H9 (cell line): ENCODE measurements at regions not wholly inside any gene's neighbourhood (a gene's known extent, or its start where the extent isn't known, plus 50 kb on each side); places are given as distances from the start of the nearest gene placed in this dataset.

Experiments used
- DNase-seq: peaks from one replicate; pipeline ENCODE4 v3.0.0-alpha.2; 2017
- H2AFZ ChIP-seq: one replicate; pipeline ENCODE4 v1.6.1; 2013; ENCODE audit warnings: mild to moderate bottlenecking, low read length, control low read depth, moderate library complexity
- H2AK5ac ChIP-seq: 2 replicates; pipeline ENCODE4 v1.6.1; 2013; ENCODE audit warnings: low read length, control low read depth, mixed read lengths; ENCODE audit not compliant: insufficient read length
- H2BK120ac ChIP-seq: one replicate; pipeline ENCODE4 v1.6.1; 2013; ENCODE audit warnings: low read depth, mild to moderate bottlenecking, low read length, control low read depth, inconsistent platforms; ENCODE audit not compliant: poor library complexity, severe bottlenecking
- H2BK12ac ChIP-seq: 2 replicates; pipeline ENCODE4 v1.6.1; 2013; ENCODE audit warnings: low read length, control low read depth, mixed read lengths, low read depth; ENCODE audit not compliant: insufficient read length
- H2BK15ac ChIP-seq: 2 replicates; pipeline ENCODE4 v1.6.1; 2013; ENCODE audit warnings: low read depth, low read length, control low read depth
- H2BK20ac ChIP-seq: one replicate; pipeline ENCODE4 v1.6.1; 2013; ENCODE audit warnings: low read depth, mild to moderate bottlenecking, low read length, control low read depth, inconsistent platforms; ENCODE audit not compliant: poor library complexity, severe bottlenecking
- H2BK5ac ChIP-seq: 2 replicates; pipeline ENCODE4 v1.6.1; 2013; ENCODE audit warnings: low read length, control low read depth, mixed read lengths; ENCODE audit not compliant: insufficient read length
- H3K14ac ChIP-seq: 2 replicates; pipeline ENCODE4 v1.6.1; 2013; ENCODE audit warnings: low read length, control low read depth; ENCODE audit not compliant: insufficient read depth
- H3K18ac ChIP-seq: 2 replicates; pipeline ENCODE4 v1.6.1; 2013; ENCODE audit warnings: low read depth, mild to moderate bottlenecking, mixed read lengths, low read length, control low read depth; ENCODE audit not compliant: insufficient read length
- H3K23ac ChIP-seq: 2 replicates; pipeline ENCODE4 v1.6.1; 2013; ENCODE audit warnings: low read length, control low read depth, mixed read lengths, low read depth; ENCODE audit not compliant: insufficient read length
- H3K23me2 ChIP-seq: 2 replicates; pipeline ENCODE4 v1.6.1; 2013; ENCODE audit warnings: low read depth, mild to moderate bottlenecking, mixed read lengths, low read length, control low read depth; ENCODE audit not compliant: insufficient read length, poor library complexity, severe bottlenecking
- H3K27ac ChIP-seq: 2 replicates; pipeline ENCODE4 v1.5.1; 2013; ENCODE audit warnings: low read length, control low read depth, mixed read lengths, low read depth; ENCODE audit not compliant: insufficient read length
- H3K27me3 ChIP-seq: 2 replicates; pipeline ENCODE4 v1.6.1; 2013; ENCODE audit warnings: low read length, control low read depth, inconsistent platforms; ENCODE audit not compliant: insufficient read depth
- H3K4ac ChIP-seq: 2 replicates; pipeline ENCODE4 v1.6.1; 2013; ENCODE audit warnings: low read depth, mild to moderate bottlenecking, control low read depth, inconsistent platforms, low read length, moderate library complexity
- H3K4me1 ChIP-seq: 2 replicates; pipeline ENCODE4 v1.6.1; 2013; ENCODE audit warnings: low read length, control low read depth, inconsistent platforms; ENCODE audit not compliant: insufficient read depth
- H3K4me2 ChIP-seq: 2 replicates; pipeline ENCODE4 v1.6.1; 2013; ENCODE audit warnings: low read length, control low read depth, mixed read lengths; ENCODE audit not compliant: insufficient read length, insufficient read depth
- H3K56ac ChIP-seq: 2 replicates; pipeline ENCODE4 v1.6.1; 2013; ENCODE audit warnings: low read depth, mild to moderate bottlenecking, mixed read lengths, low read length, control low read depth; ENCODE audit not compliant: insufficient read length
- H3K79me1 ChIP-seq: 2 replicates; pipeline ENCODE4 v1.6.1; 2013; ENCODE audit warnings: low read depth, mild to moderate bottlenecking, moderate library complexity, low read length, control low read depth, inconsistent platforms; ENCODE audit not compliant: insufficient read depth, poor library complexity, severe bottlenecking
- H3K79me2 ChIP-seq: 2 replicates; pipeline ENCODE4 v1.6.1; 2013; ENCODE audit warnings: low read length, control low read depth, inconsistent platforms; ENCODE audit not compliant: insufficient read depth
- H3K9ac ChIP-seq: 2 replicates; pipeline ENCODE4 v1.6.1; 2013; ENCODE audit warnings: low read length, control low read depth, mixed read lengths; ENCODE audit not compliant: insufficient read length; ENCODE audit errors: extremely low read depth
- H3K9me3 ChIP-seq: one replicate; pipeline ENCODE4 v1.6.1; 2013; ENCODE audit warnings: low read depth, low read length, inconsistent platforms; ENCODE audit not compliant: control insufficient read depth
- H3T11ph ChIP-seq: one replicate; pipeline ENCODE4 v1.6.1; 2013; ENCODE audit warnings: mild to moderate bottlenecking, low read length, control low read depth, inconsistent platforms
- H4K20me1 ChIP-seq: one replicate; pipeline ENCODE4 v1.6.1; 2013; ENCODE audit not compliant: control insufficient read depth, insufficient read length, insufficient read depth
- H4K5ac ChIP-seq: 2 replicates; pipeline ENCODE4 v1.6.1; 2013; ENCODE audit warnings: low read depth, mild to moderate bottlenecking, mixed read lengths, low read length, control low read depth; ENCODE audit not compliant: insufficient read length
- H4K8ac ChIP-seq: replicated peaks from 2 replicates; pipeline ENCODE4 v1.6.1; 2013; ENCODE audit warnings: low read length, control low read depth, mixed read lengths, low read depth; ENCODE audit not compliant: insufficient read length
- H4K91ac ChIP-seq: 2 replicates; pipeline ENCODE4 v1.6.1; 2013; ENCODE audit warnings: low read depth, mild to moderate bottlenecking, moderate library complexity, mixed read lengths, low read length, control low read depth; ENCODE audit not compliant: insufficient read length
- H3K27ac Mint-ChIP-seq, 3 experiments: 2 replicates in 2 of 3; 3 replicates in 1 of 3; pipeline ENCODE4 v1.8.0; 2020 to 2021; ENCODE audit warnings: mixed read lengths in 3 of 3, mild to moderate bottlenecking in 1 of 3, moderate library complexity in 1 of 3
- H3K27me3 Mint-ChIP-seq: 2 replicates; pipeline ENCODE4 v1.8.0; 2021; ENCODE audit warnings: low read depth, mild to moderate bottlenecking, moderate library complexity, mixed read lengths
- H3K36me3 Mint-ChIP-seq, 3 experiments: 2 replicates in 2 of 3; 3 replicates in 1 of 3; pipeline ENCODE4 v1.8.0; 2020 to 2021; ENCODE audit warnings: low read depth in 3 of 3, mixed read lengths in 3 of 3; ENCODE audit not compliant: insufficient read depth in 1 of 3
- H3K4me1 Mint-ChIP-seq, 2 experiments: 2 replicates each; pipeline ENCODE4 v1.8.0; 2020; ENCODE audit warnings: mixed read lengths in 2 of 2
- H3K4me3 Mint-ChIP-seq, 2 experiments: 2 replicates in 1 of 2; 3 replicates in 1 of 2; pipeline ENCODE4 v1.8.0; 2020 to 2021; ENCODE audit warnings: mild to moderate bottlenecking in 2 of 2, mixed read lengths in 2 of 2, moderate library complexity in 1 of 2
- H3K9me3 Mint-ChIP-seq, 2 experiments: 2 replicates in 1 of 2; 3 replicates in 1 of 2; pipeline ENCODE4 v1.8.0; 2020; ENCODE audit warnings: mild to moderate bottlenecking in 2 of 2, mixed read lengths in 2 of 2, moderate library complexity in 1 of 2
- WGBS: extraction: QIAGEN DNeasy Blood & Tissue Kit; methylation state at CpG from one replicate; pipeline ENCODE4 v1.1.7; 2013; ENCODE audit warnings: missing lambda C conversion rate, low lambda C conversion rate, mixed read lengths; ENCODE audit not compliant: insufficient read length; ENCODE audit errors: extremely low coverage; 5-methylcytosine and 5-hydroxymethylcytosine counted together
- TF ChIP-seq, protein P1 (sequence below): fragments of 200-600 bp; sonication (generic); conservative IDR thresholded peaks from 3 replicates; pipeline ENCODE4 v1.8.0; 2021; ENCODE audit warnings: antibody characterized with exemption, mild to moderate bottlenecking

DNA sequence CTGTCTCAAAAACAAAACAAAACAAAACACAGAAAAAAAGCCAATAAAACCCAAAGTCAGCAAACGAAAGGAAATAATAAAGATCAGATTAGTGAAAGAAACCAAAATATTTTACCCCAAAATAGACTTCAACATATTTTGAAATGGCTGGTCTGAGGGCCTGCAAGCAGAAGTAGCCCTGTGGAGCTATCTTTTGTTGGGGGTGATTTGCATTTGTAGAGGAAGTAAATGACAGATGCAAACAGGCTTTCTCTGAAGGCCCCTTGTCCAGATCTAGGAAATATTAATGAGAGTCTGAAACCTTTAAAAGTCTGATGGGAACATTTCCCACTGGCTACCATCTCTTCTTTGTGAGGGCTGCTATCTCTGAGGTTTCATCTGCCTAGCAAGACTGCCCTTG is 74.0 kb downstream of the GCNT4 start:
- H3K4ac ChIP-seq = no peak overlapping the region
- peaks cover 5 to 8% (median 6%) of the 10 kb centered on the region in 3 experiments; a peak in 5 of 7 replicates for H3K36me3 Mint-ChIP-seq
- H3K14ac ChIP-seq = no peak overlapping the region
- no peak overlapping the region for H3K4me2 ChIP-seq
- H2BK12ac ChIP-seq = no peak overlapping the region
- no peak overlapping the region for H2BK15ac ChIP-seq
- H3K27ac Mint-ChIP-seq = no peak overlapping the region
- H2AFZ ChIP-seq = no peak overlapping the region
- H3K79me2 ChIP-seq = no peaks in the 10 kb centered on the region
- H4K20me1 ChIP-seq = no peaks in the 10 kb centered on the region
- H3K23me2 ChIP-seq = no peaks in the 10 kb centered on the region
- no peak overlapping the region for H4K5ac ChIP-seq
- H3K4me1 Mint-ChIP-seq = peaks cover 14 to 24% of the 10 kb centered on the region in 2 experiments
- DNase-seq = no peak
- H2BK20ac ChIP-seq = no peak overlapping the region
- no peak overlapping the region for H4K8ac ChIP-seq
- H3K79me1 ChIP-seq = no peaks in the 10 kb centered on the region
- no peak overlapping the region for H3T11ph ChIP-seq
- H3K9ac ChIP-seq = no peak overlapping the region
- H3K27me3 ChIP-seq = no peaks in the 10 kb centered on the region
- no peak overlapping the region for H2AK5ac ChIP-seq
- no peak overlapping the region for H2BK120ac ChIP-seq
- H3K9me3 Mint-ChIP-seq = peaks cover 6 to 7% of the 10 kb centered on the region in 2 experiments; a peak in 4 of 5 replicates
- H4K91ac ChIP-seq = no peak overlapping the region
- H3K18ac ChIP-seq = no peak overlapping the region
- H2BK5ac ChIP-seq = no peak overlapping the region
- H3K27me3 Mint-ChIP-seq = no peaks in the 10 kb centered on the region
- no CpG with 5 or more reads among the region's 1 CpG for WGBS
- H3K4me1 ChIP-seq = no peaks in the 10 kb centered on the region; the same call in 1 of the 2 replicates
- H3K27ac ChIP-seq = no peak overlapping the region
- H3K23ac ChIP-seq = no peak overlapping the region
- H3K4me3 Mint-ChIP-seq = no peak overlapping the region
- no peaks in the 10 kb centered on the region for H3K9me3 ChIP-seq
- H3K56ac ChIP-seq = no peak overlapping the region
- TF ChIP-seq, protein P1, sequence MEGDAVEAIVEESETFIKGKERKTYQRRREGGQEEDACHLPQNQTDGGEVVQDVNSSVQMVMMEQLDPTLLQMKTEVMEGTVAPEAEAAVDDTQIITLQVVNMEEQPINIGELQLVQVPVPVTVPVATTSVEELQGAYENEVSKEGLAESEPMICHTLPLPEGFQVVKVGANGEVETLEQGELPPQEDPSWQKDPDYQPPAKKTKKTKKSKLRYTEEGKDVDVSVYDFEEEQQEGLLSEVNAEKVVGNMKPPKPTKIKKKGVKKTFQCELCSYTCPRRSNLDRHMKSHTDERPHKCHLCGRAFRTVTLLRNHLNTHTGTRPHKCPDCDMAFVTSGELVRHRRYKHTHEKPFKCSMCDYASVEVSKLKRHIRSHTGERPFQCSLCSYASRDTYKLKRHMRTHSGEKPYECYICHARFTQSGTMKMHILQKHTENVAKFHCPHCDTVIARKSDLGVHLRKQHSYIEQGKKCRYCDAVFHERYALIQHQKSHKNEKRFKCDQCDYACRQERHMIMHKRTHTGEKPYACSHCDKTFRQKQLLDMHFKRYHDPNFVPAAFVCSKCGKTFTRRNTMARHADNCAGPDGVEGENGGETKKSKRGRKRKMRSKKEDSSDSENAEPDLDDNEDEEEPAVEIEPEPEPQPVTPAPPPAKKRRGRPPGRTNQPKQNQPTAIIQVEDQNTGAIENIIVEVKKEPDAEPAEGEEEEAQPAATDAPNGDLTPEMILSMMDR = no peak
